ENCODE measurements at regions not wholly inside any gene's neighbourhood (a gene's known extent, or its start where the extent isn't known, plus 50 kb on each side); places are given as distances from the start of the nearest gene placed in this dataset.

- TF ChIP-seq CTCF (IDR thresholded peaks at IDR 0.05) (no peak), POLR2A (IDR thresholded peaks at IDR 0.05) (no peak)
These were observed 53.3 kb upstream of the ZBTB7C start for GRCh38 chr18:48462510-48462909.

All from thyroid gland (tissue), 4 donors.